GM12878 (cell line): ENCODE measurements at regions not wholly inside any gene's neighbourhood (a gene's known extent, or its start where the extent isn't known, plus 50 kb on each side); places are given as distances from the start of the nearest gene placed in this dataset.

Source experiments
- ATAC-seq: fragments of 200-7000 bp; cut with Tn5 transposase; 3 replicates; pipeline ENCODE4 v1.9.1; 2020; ENCODE audit warnings: mild to moderate bottlenecking, moderate library complexity
- BruUV-seq: library from RNA; stranded (reverse); fragments of 400-500 nt; replicated peaks from 2 replicates; lab custom pipeline; 2021; lab: Mats Ljungman, UMichigan
- CTCF ChIA-PET: fragments of 300-600 bp; sonication (Branson Sonifier 250); formaldehyde crosslinking; extraction: SDS; loops from one replicate; lab custom pipeline; 2021; ENCODE audit warnings: inconsistent platforms; lab: Yijun Ruan, JAX
- POLR2A ChIA-PET: fragments of 350-600 bp; formaldehyde crosslinking; extraction: SDS; loops from one replicate; lab custom pipeline; 2021; ENCODE audit warnings: inconsistent platforms; lab: Charles Lee
- RAD21 ChIA-PET: fragments of 300-600 bp; sonication (Branson Sonifier 250); formaldehyde crosslinking; loops from one replicate; lab custom pipeline; 2023; ENCODE audit warnings: antibody characterized with exemption; ENCODE audit not compliant: unreplicated experiment; lab: Charles Lee
- SMC1A ChIA-PET: fragments of 300-600 bp; sonication (Branson Sonifier 250); formaldehyde crosslinking; loops from one replicate; lab custom pipeline; 2023; ENCODE audit not compliant: unreplicated experiment, uncharacterized antibody; lab: Charles Lee
- DNase-seq: peaks from one replicate; pipeline ENCODE4 v3.0.0-alpha.2; 2011; ENCODE audit warnings: low read depth, low spot score
- FAIRE-seq: peaks from 3 replicates; lab custom pipeline; 2011; peaks lifted over from hg19 to GRCh38; lab: Jason Lieb, UNC
- H2AFZ ChIP-seq: 2 replicates; pipeline ENCODE4 v1.6.0; 2011; ENCODE audit warnings: low read depth, low read length, control low read depth; ENCODE audit not compliant: control insufficient read depth
- H3K27ac ChIP-seq: 2 replicates; pipeline ENCODE4 v1.5.1; 2011; ENCODE audit warnings: control low read depth; ENCODE audit not compliant: control insufficient read depth, insufficient read depth
- H3K27me3 ChIP-seq, 2 experiments: replicated peaks in 1 of 2; 2 replicates each; pipeline versions ENCODE4 v1.6.0 to v1.6.1; 2011; ENCODE audit warnings: low read length in 1 of 2; ENCODE audit not compliant: control insufficient read depth in 2 of 2, insufficient read depth in 2 of 2
- H3K36me3 ChIP-seq, 2 experiments: 2 replicates each; pipeline ENCODE4 v1.5.1; 2011; ENCODE audit warnings: low read length in 1 of 2; ENCODE audit not compliant: control insufficient read depth in 2 of 2, insufficient read depth in 2 of 2
- H3K4me1 ChIP-seq: 2 replicates; pipeline ENCODE4 v1.6.1; 2011; ENCODE audit warnings: mild to moderate bottlenecking, low read length, moderate library complexity, mixed read lengths; ENCODE audit not compliant: control insufficient read depth, insufficient read depth
- H3K4me2 ChIP-seq: 2 replicates; pipeline ENCODE4 v1.6.0; 2011; ENCODE audit warnings: control low read depth; ENCODE audit not compliant: control insufficient read depth, insufficient read depth
- H3K4me3 ChIP-seq: fragments of 200-600 bp; sonication (generic); 2 replicates; pipeline ENCODE4 v1.5.1; 2016
- H3K79me2 ChIP-seq: 2 replicates; pipeline ENCODE4 v1.6.0; 2011; ENCODE audit warnings: low read length; ENCODE audit not compliant: control insufficient read depth, insufficient read depth
- H3K9ac ChIP-seq: 2 replicates; pipeline ENCODE4 v1.8.0; 2011; ENCODE audit warnings: low read length, control low read depth, mixed read lengths; ENCODE audit not compliant: control insufficient read depth, insufficient read depth
- H3K9me3 ChIP-seq: replicated peaks from 3 replicates; pipeline ENCODE4 v1.5.1; 2011; ENCODE audit warnings: mild to moderate bottlenecking, low read length; ENCODE audit not compliant: control insufficient read depth, insufficient read depth
- H4K20me1 ChIP-seq: 2 replicates; pipeline ENCODE4 v1.6.0; 2011; ENCODE audit not compliant: control insufficient read depth, insufficient read depth
- CREM ChIP-seq: IDR thresholded peaks from 2 replicates; pipeline ENCODE4 v1.6.1; 2014; ENCODE audit warnings: antibody characterized with exemption, low read depth
- EGR1 ChIP-seq, 2 experiments: IDR thresholded peaks; 1 replicate in 1 of 2; 2 replicates in 1 of 2; pipeline ENCODE4 v1.6.1; 2011 to 2012; ENCODE audit warnings: low read depth in 2 of 2, low read length in 2 of 2, borderline replicate concordance in 1 of 2, mild to moderate bottlenecking in 1 of 2, moderate library complexity in 1 of 2
- HDAC2 ChIP-seq: fragments of 200-600 bp; sonication (generic); IDR thresholded peaks from 2 replicates; pipeline ENCODE4 v1.6.1; 2017
- IKZF2 ChIP-seq, 2 experiments: fragments of 450-650 bp; IDR thresholded peaks; 2 replicates each; pipeline ENCODE4 v1.6.1; 2017; ENCODE audit warnings: mild to moderate bottlenecking in 2 of 2, moderate library complexity in 2 of 2
- LARP7 ChIP-seq: fragments of 450-650 bp; IDR thresholded peaks from 2 replicates; pipeline ENCODE4 v1.6.1; 2017; ENCODE audit warnings: mild to moderate bottlenecking
- NFXL1 ChIP-seq: fragments of 450-650 bp; IDR thresholded peaks from 2 replicates; pipeline ENCODE4 v1.6.1; 2017; ENCODE audit warnings: antibody characterized with exemption, mild to moderate bottlenecking, borderline replicate concordance
- POU2F2 ChIP-seq: IDR thresholded peaks from 3 replicates; pipeline ENCODE4 v1.6.1; 2011; ENCODE audit warnings: low read depth, mild to moderate bottlenecking, low read length, borderline replicate concordance
- RCOR1 ChIP-seq: conservative IDR thresholded peaks from 2 replicates; pipeline ENCODE4 v1.6.1; 2012; ENCODE audit warnings: low read depth, low read length, improper control_type of control experiment
- SIX5 ChIP-seq: IDR thresholded peaks from 2 replicates; pipeline ENCODE4 v1.6.1; 2011; ENCODE audit warnings: mild to moderate bottlenecking, low read depth, low read length, moderate library complexity; ENCODE audit not compliant: severe bottlenecking
- SRF ChIP-seq, 2 experiments: IDR thresholded peaks; 2 replicates each; pipeline ENCODE4 v1.6.1; 2011; ENCODE audit warnings: low read depth in 2 of 2, low read length in 2 of 2, mild to moderate bottlenecking in 1 of 2, moderate library complexity in 1 of 2
- ZSCAN29 ChIP-seq: fragments of 450-650 bp; IDR thresholded peaks from 2 replicates; pipeline ENCODE4 v1.6.1; 2017; ENCODE audit warnings: mild to moderate bottlenecking, moderate library complexity
- WGBS: methylation state at CpG from one replicate; pipeline ENCODE4 v1.1.6; 2016; ENCODE audit warnings: low lambda C conversion rate; ENCODE audit not compliant: insufficient replicate concordance, insufficient coverage; ENCODE audit errors: missing lambda C conversion rate; 5-methylcytosine and 5-hydroxymethylcytosine counted together
- in situ Hi-C: fragments of 300-500 bp; cut with MboI; formaldehyde crosslinking; loops from 9 replicates; pipeline ENCODE4 v1.14.3; 2018; ENCODE audit warnings: mixed read lengths
- intact Hi-C: fragments of 100-400 bp; cut with micrococcal nuclease; formaldehyde crosslinking; loops from one replicate; pipeline ENCODE4 v1.14.2; 2022; ENCODE audit not compliant: unreplicated experiment
- TF ChIP-seq, protein P1 (sequence below): IDR thresholded peaks from 2 replicates; pipeline ENCODE4 v1.6.1; 2011; ENCODE audit warnings: borderline replicate concordance, low read depth, mild to moderate bottlenecking, moderate library complexity, mixed read lengths, low read length; ENCODE audit not compliant: insufficient read depth; ENCODE audit errors: extremely low read length
- TF ChIP-seq, protein P2 (sequence below), 3 experiments: IDR thresholded peaks in 2 of 3; conservative IDR thresholded peaks in 1 of 3; 2 replicates each; pipeline ENCODE4 v1.5.1; 2011; ENCODE audit warnings: low read depth in 3 of 3, low read length in 3 of 3, mild to moderate bottlenecking in 3 of 3, control low read depth in 2 of 3, moderate library complexity in 2 of 3, inconsistent platforms in 1 of 3, mixed read lengths in 1 of 3; ENCODE audit not compliant: control insufficient read depth in 2 of 3, insufficient read depth in 1 of 3; ENCODE audit errors: extremely low read depth in 1 of 3
- TF ChIP-seq, protein P3 (sequence below): fragments of 450-650 bp; formaldehyde crosslinking; IDR thresholded peaks from 2 replicates; pipeline ENCODE4 v1.4.0; 2022; ENCODE audit warnings: mild to moderate bottlenecking, moderate library complexity
- TF ChIP-seq, protein P4 (sequence below): IDR thresholded peaks from 2 replicates; pipeline ENCODE4 v1.6.1; 2011; ENCODE audit warnings: low read depth, low read length, improper control_type of control experiment, borderline replicate concordance

DNA sequence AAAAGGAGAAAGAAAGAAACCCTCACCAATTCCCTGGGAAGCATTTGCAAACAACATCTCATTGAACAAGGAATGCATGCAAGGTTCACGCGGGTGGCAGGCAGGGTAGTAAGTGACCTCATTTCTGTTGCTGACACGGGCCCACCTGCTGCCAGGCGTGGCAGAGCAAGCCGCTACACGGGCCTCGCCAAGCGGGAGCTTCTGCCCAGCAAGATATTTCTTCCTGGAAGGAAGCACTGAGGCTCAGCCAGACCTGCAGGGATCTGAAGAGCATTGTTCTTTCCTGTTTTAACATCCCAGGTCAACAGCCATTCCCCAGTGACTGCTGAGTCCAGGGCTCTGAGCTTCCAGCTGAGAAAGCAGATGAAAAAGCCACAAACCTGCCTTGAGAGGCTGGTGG, 91.9 kb upstream of the IGSF21 start:
- in situ Hi-C loops = no loop called here
- SMC1A ChIA-PET = no interaction called here
- no peaks in the 10 kb centered on the region for H3K79me2 ChIP-seq
- FAIRE-seq = no peak
- no peaks in the 10 kb centered on the region for H3K4me1 ChIP-seq
- no peaks in the 10 kb centered on the region for H3K9me3 ChIP-seq
- BruUV-seq = no TSS peak
- POLR2A ChIA-PET = no interaction called here
- ATAC-seq = no peak
- DNase-seq = no peak
- CTCF ChIA-PET = no interaction called here
- H3K4me2 ChIP-seq = no peak overlapping the region
- 34% methylated on average over 8 of the region's 8 CpGs for WGBS
- H3K4me3 ChIP-seq = no peak overlapping the region
- RAD21 ChIA-PET = no interaction called here
- no peak overlapping the region for H2AFZ ChIP-seq
- intact Hi-C loops = no loop called here
- H3K27ac ChIP-seq = no peak overlapping the region
- peaks cover 5% of the 10 kb centered on the region; the same call in 1 of the 2 replicates for H4K20me1 ChIP-seq
- no peaks in the 10 kb centered on the region for H3K36me3 ChIP-seq
- peaks cover 2 to 3% of the 10 kb centered on the region in 2 experiments; a peak in 2 of 4 replicates for H3K27me3 ChIP-seq
- no peak overlapping the region for H3K9ac ChIP-seq
- TF ChIP-seq CREM (no peak), HDAC2 (no peak), POU2F2 (no peak), IKZF2 (IDR thresholded peaks at IDR 0.05) (no peak), ZSCAN29 (no peak), SIX5 (no peak), LARP7 (no peak), RCOR1 (no peak), NFXL1 (no peak), SRF (IDR thresholded peaks at IDR 0.05; ENCODE audit: low read depth in 2 of 2, low read length in 2 of 2) (no peak), EGR1 (IDR thresholded peaks at IDR 0.05; ENCODE audit: borderline replicate concordance in 1 of 2, low read depth in 2 of 2, low read length in 2 of 2) (no peak)
- TF ChIP-seq, protein P1, sequence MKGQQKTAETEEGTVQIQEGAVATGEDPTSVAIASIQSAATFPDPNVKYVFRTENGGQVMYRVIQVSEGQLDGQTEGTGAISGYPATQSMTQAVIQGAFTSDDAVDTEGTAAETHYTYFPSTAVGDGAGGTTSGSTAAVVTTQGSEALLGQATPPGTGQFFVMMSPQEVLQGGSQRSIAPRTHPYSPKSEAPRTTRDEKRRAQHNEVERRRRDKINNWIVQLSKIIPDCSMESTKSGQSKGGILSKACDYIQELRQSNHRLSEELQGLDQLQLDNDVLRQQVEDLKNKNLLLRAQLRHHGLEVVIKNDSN = no peak
- TF ChIP-seq, protein P2, sequence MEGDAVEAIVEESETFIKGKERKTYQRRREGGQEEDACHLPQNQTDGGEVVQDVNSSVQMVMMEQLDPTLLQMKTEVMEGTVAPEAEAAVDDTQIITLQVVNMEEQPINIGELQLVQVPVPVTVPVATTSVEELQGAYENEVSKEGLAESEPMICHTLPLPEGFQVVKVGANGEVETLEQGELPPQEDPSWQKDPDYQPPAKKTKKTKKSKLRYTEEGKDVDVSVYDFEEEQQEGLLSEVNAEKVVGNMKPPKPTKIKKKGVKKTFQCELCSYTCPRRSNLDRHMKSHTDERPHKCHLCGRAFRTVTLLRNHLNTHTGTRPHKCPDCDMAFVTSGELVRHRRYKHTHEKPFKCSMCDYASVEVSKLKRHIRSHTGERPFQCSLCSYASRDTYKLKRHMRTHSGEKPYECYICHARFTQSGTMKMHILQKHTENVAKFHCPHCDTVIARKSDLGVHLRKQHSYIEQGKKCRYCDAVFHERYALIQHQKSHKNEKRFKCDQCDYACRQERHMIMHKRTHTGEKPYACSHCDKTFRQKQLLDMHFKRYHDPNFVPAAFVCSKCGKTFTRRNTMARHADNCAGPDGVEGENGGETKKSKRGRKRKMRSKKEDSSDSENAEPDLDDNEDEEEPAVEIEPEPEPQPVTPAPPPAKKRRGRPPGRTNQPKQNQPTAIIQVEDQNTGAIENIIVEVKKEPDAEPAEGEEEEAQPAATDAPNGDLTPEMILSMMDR (IDR thresholded peaks at IDR 0.05 in 2 of 3, conservative IDR thresholded peaks at IDR 0.05 in 1 of 3; ENCODE audit: control insufficient read depth in 2 of 3, extremely low read depth in 1 of 3, insufficient read depth in 1 of 3, low read depth in 3 of 3, low read length in 3 of 3) = no peak
- TF ChIP-seq, protein P3, sequence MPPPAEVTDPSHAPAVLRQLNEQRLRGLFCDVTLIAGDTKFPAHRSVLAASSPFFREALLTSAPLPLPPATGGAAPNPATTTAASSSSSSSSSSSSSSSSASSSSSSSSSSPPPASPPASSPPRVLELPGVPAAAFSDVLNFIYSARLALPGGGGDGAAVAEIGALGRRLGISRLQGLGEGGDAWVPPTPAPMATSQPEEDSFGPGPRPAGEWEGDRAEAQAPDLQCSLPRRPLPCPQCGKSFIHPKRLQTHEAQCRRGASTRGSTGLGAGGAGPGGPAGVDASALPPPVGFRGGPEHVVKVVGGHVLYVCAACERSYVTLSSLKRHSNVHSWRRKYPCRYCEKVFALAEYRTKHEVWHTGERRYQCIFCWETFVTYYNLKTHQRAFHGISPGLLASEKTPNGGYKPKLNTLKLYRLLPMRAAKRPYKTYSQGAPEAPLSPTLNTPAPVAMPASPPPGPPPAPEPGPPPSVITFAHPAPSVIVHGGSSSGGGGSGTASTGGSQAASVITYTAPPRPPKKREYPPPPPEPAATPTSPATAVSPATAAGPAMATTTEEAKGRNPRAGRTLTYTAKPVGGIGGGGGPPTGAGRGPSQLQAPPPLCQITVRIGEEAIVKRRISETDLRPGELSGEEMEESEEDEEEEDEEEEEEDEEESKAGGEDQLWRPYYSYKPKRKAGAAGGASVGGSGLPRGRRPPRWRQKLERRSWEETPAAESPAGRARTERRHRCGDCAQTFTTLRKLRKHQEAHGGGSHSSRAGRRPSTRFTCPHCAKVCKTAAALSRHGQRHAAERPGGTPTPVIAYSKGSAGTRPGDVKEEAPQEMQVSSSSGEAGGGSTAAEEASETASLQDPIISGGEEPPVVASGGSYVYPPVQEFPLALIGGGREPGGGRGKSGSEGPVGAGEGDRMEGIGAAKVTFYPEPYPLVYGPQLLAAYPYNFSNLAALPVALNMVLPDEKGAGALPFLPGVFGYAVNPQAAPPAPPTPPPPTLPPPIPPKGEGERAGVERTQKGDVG = no peak
- TF ChIP-seq, protein P4, sequence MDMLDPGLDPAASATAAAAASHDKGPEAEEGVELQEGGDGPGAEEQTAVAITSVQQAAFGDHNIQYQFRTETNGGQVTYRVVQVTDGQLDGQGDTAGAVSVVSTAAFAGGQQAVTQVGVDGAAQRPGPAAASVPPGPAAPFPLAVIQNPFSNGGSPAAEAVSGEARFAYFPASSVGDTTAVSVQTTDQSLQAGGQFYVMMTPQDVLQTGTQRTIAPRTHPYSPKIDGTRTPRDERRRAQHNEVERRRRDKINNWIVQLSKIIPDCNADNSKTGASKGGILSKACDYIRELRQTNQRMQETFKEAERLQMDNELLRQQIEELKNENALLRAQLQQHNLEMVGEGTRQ = no peak
